SU-DHL-6 (cell line): ENCODE measurements at regions not wholly inside any gene's neighbourhood (a gene's known extent, or its start where the extent isn't known, plus 50 kb on each side); places are given as distances from the start of the nearest gene placed in this dataset.

Source experiments
- H2AFZ ChIP-seq: fragments of 200-600 bp; sonication (generic); 2 replicates; pipeline ENCODE4 v1.6.1; 2014; ENCODE audit warnings: low read depth, mild to moderate bottlenecking, moderate library complexity, mixed read lengths, antibody characterized with exemption, low read length; ENCODE audit not compliant: severe bottlenecking
- H3F3A ChIP-seq: fragments of 200-600 bp; shearing (Covaris generic); 2 replicates; pipeline ENCODE4 v1.6.0; 2016; ENCODE audit warnings: antibody characterized with exemption, mild to moderate bottlenecking; ENCODE audit not compliant: insufficient read depth
- H3K27ac ChIP-seq: fragments of 200-600 bp; sonication (generic); 2 replicates; pipeline ENCODE4 v1.5.1; 2016; ENCODE audit warnings: low read depth, mild to moderate bottlenecking, low read length, moderate library complexity, mixed read lengths
- H3K27me3 ChIP-seq: fragments of 200-600 bp; sonication (generic), shearing (Covaris generic); 2 replicates; pipeline ENCODE4 v1.6.0; 2014; ENCODE audit warnings: mild to moderate bottlenecking, low read length
- H3K36me3 ChIP-seq: fragments of 200-600 bp; sonication (generic); 2 replicates; pipeline ENCODE4 v1.6.1; 2014; ENCODE audit warnings: mild to moderate bottlenecking, low read length, mixed read lengths
- H3K4me2 ChIP-seq: fragments of 300-600, 200-600 bp; shearing (Covaris generic), sonication (generic); 2 replicates; pipeline ENCODE4 v1.6.0; 2014; ENCODE audit warnings: low read length, low read depth, mild to moderate bottlenecking; ENCODE audit not compliant: poor library complexity, severe bottlenecking
- H3K4me3 ChIP-seq: fragments of 200-600 bp; sonication (generic); 2 replicates; pipeline ENCODE4 v1.5.1; 2014; ENCODE audit warnings: antibody characterized with exemption, low read length, mild to moderate bottlenecking, mixed read lengths; ENCODE audit not compliant: insufficient read depth, poor library complexity, severe bottlenecking
- H3K79me2 ChIP-seq: fragments of 200-600 bp; sonication (generic); 2 replicates; pipeline ENCODE4 v1.6.1; 2014; ENCODE audit warnings: mild to moderate bottlenecking, low read length, moderate library complexity; ENCODE audit not compliant: insufficient read depth
- H3K9ac ChIP-seq: fragments of 200-600 bp; sonication (generic); 2 replicates; pipeline ENCODE4 v1.7.0; 2014; ENCODE audit warnings: mild to moderate bottlenecking, low read length
- H3K9me2 ChIP-seq: fragments of 200-600 bp; sonication (generic); replicated peaks from 2 replicates; pipeline ENCODE4 v1.6.1; 2014; ENCODE audit warnings: low read length; ENCODE audit not compliant: insufficient read depth
- H3K9me3 ChIP-seq: fragments of 200-600 bp; sonication (generic); 2 replicates; pipeline ENCODE4 v1.6.1; 2014; ENCODE audit warnings: low read length, mixed read lengths; ENCODE audit not compliant: insufficient read depth
- H4K20me1 ChIP-seq: fragments of 200-600 bp; sonication (generic); 2 replicates; pipeline ENCODE4 v1.6.1; 2014; ENCODE audit warnings: low read depth, mild to moderate bottlenecking, antibody characterized with exemption, low read length, moderate library complexity, mixed read lengths
- EZH2phosphoT487 ChIP-seq: fragments of 200-600 bp; sonication (generic), shearing (Covaris generic); conservative IDR thresholded peaks from 2 replicates; pipeline ENCODE4 v1.6.1; 2018; ENCODE audit warnings: mild to moderate bottlenecking, antibody characterized with exemption, low read length, moderate library complexity, mixed read lengths
- TF ChIP-seq, protein P1 (sequence below): fragments of 200-600 bp; sonication (generic); IDR thresholded peaks from one replicate; pipeline ENCODE4 v1.5.1; 2017; ENCODE audit warnings: antibody characterized with exemption, mild to moderate bottlenecking, low read length, moderate library complexity; ENCODE audit not compliant: insufficient read depth, poor library complexity, severe bottlenecking

DNA sequence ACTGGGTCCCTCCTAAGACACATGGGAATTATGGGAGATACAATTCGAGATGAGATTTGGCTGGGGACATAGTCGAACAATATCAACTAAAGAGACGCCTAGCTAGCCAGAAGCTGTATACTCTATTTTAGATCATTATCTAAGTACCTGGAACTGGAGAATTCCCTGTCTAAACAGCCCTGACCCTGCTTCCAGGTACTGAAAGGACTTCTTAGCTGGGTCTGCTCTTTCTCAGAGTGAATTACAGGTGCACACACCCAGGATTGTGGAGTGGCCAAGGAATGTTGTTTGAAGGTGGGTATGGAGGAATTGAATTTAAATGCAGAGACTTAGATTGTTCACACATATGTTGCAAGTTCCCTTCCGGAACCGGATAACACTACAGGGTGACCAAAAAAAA, 733.0 kb downstream of the RPS29 start:
- no peak overlapping the region for H3K4me2 ChIP-seq
- H3K9me3 ChIP-seq = no peaks in the 10 kb centered on the region
- H3K36me3 ChIP-seq = no peaks in the 10 kb centered on the region
- no peaks in the 10 kb centered on the region for H3K9me2 ChIP-seq
- no peaks in the 10 kb centered on the region for H3K79me2 ChIP-seq
- H2AFZ ChIP-seq = no peak overlapping the region
- no peak for TF ChIP-seq EZH2phosphoT487
- TF ChIP-seq, protein P1, sequence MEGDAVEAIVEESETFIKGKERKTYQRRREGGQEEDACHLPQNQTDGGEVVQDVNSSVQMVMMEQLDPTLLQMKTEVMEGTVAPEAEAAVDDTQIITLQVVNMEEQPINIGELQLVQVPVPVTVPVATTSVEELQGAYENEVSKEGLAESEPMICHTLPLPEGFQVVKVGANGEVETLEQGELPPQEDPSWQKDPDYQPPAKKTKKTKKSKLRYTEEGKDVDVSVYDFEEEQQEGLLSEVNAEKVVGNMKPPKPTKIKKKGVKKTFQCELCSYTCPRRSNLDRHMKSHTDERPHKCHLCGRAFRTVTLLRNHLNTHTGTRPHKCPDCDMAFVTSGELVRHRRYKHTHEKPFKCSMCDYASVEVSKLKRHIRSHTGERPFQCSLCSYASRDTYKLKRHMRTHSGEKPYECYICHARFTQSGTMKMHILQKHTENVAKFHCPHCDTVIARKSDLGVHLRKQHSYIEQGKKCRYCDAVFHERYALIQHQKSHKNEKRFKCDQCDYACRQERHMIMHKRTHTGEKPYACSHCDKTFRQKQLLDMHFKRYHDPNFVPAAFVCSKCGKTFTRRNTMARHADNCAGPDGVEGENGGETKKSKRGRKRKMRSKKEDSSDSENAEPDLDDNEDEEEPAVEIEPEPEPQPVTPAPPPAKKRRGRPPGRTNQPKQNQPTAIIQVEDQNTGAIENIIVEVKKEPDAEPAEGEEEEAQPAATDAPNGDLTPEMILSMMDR = no peak
- H3K9ac ChIP-seq = no peak overlapping the region
- no peak overlapping the region for H3K4me3 ChIP-seq
- H3K27ac ChIP-seq = no peak overlapping the region
- H4K20me1 ChIP-seq = no peaks in the 10 kb centered on the region
- no peaks in the 10 kb centered on the region for H3K27me3 ChIP-seq
- no peaks in the 10 kb centered on the region for H3F3A ChIP-seq

DNA sequence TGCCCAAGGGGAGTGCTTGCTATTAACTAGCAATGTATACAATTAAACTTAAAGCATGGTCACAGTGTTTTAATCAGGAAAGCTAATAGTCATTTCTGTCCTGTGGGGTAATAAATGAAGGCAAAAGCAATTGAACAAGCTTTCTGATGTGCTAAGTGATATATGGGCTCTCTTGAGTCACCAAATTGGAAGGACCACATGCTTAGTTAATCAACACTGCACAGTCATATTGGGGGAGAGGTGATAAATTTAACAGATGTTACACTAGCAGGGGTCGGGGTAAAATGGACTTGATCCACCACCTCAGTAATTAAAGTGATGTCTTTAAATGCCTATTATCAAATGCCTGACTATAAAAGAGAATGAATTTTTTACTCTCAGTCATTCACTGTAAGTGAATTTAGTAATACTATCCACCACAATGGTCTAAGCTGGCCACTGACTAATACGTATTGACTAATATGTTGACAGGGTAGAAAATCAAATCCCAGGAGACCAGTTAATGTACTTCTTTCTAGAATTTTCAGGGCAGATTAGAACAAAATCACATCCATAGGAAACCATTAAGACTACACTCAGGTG, 736.3 kb downstream of the RPS29 start:
- Histone ChIP-seq H3K27ac (no peak overlapping the region), H3K4me2 (no peak overlapping the region), H4K20me1 (no peaks in the 10 kb centered on the region), H3K4me3 (no peak overlapping the region), H3F3A (no peaks in the 10 kb centered on the region), H3K9me2 (no peaks in the 10 kb centered on the region), H3K79me2 (no peaks in the 10 kb centered on the region), H3K36me3 (no peaks in the 10 kb centered on the region), H2AFZ (no peak overlapping the region), H3K9me3 (no peaks in the 10 kb centered on the region), H3K27me3 (no peaks in the 10 kb centered on the region), H3K9ac (no peak overlapping the region)
- TF ChIP-seq, protein P1 = no peak
- no peak for TF ChIP-seq EZH2phosphoT487

DNA sequence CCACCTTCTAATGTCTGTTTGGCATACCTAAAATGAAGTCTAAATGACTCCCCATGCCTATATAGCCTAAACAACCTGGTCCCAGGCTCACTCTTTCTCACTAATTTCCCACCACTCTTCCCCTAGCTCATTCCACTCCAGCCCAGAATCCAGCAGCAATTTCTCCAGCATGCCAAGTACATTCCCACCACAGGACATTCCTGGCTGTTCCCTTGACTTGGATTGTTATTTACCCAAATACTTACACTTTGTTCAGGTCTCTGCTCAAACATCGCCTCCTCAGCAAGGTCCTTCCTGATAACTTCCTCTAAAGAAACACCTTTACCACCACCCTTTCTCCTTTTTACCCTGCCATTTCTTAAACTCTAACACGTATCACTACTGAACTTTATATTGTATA, 743.4 kb downstream of the RPS29 start:
- no peaks in the 10 kb centered on the region for H4K20me1 ChIP-seq
- H3F3A ChIP-seq = no peaks in the 10 kb centered on the region
- H3K27me3 ChIP-seq = no peaks in the 10 kb centered on the region
- TF ChIP-seq, protein P1 = no peak
- no peak for TF ChIP-seq EZH2phosphoT487
- H3K79me2 ChIP-seq = no peaks in the 10 kb centered on the region
- no peak overlapping the region for H3K9ac ChIP-seq
- H2AFZ ChIP-seq = no peak overlapping the region
- H3K4me3 ChIP-seq = no peak overlapping the region
- H3K27ac ChIP-seq = no peak overlapping the region
- H3K36me3 ChIP-seq = no peaks in the 10 kb centered on the region
- H3K9me2 ChIP-seq = no peaks in the 10 kb centered on the region
- H3K4me2 ChIP-seq = no peak overlapping the region
- no peaks in the 10 kb centered on the region for H3K9me3 ChIP-seq
